ENCODE measurements at regions not wholly inside any gene's neighbourhood (a gene's known extent, or its start where the extent isn't known, plus 50 kb on each side); places are given as distances from the start of the nearest gene placed in this dataset.
"Not testable (repeated sequence)": the region's sequence is repeated elsewhere in the genome, so short reads cannot be mapped to it uniquely, and the experiment has no call there.

- no peaks in the 10 kb centered on the region for H3K9me3 ChIP-seq (ENCODE audit: control insufficient read depth in 1 of 2, low read length in 2 of 2)
- no peaks in the 10 kb centered on the region for H3K36me3 Mint-ChIP-seq
- DNase-seq = no peak
- H3K36me3 ChIP-seq (ENCODE audit: insufficient read depth, low read length) = no peaks in the 10 kb centered on the region
- intact Hi-C loops (cut with micrococcal nuclease) = no loop called here
- H3K27ac Mint-ChIP-seq = no peak overlapping the region
- no peak overlapping the region for H3K4me3 ChIP-seq (ENCODE audit: low read length in 2 of 2)
- no peaks in the 10 kb centered on the region for H3K4me1 ChIP-seq (ENCODE audit: insufficient read depth, low read length)
- CTCF ChIA-PET (ENCODE audit: partially characterized antibody) = no interaction called here
- no peaks in the 10 kb centered on the region for H3K4me1 Mint-ChIP-seq
- H3K4me3 Mint-ChIP-seq = no peak overlapping the region
- H3K9me3 Mint-ChIP-seq = peaks cover 0 to 4% (median 3%) of the 10 kb centered on the region in 8 donors
- H3K27me3 Mint-ChIP-seq = no peaks in the 10 kb centered on the region
- no peak overlapping the region for H3K27ac ChIP-seq (ENCODE audit: low read depth, low read length)
- POLR2A ChIA-PET (ENCODE audit: partially characterized antibody) = no interaction called here
- no peaks in the 10 kb centered on the region for H3K27me3 ChIP-seq (ENCODE audit: insufficient read depth, low read length)
These were observed 132.6 kb downstream of the PRL start for GRCh38 chr6:22164236-22164635.

- H3K4me3 Mint-ChIP-seq; DNase-seq; POLR2A ChIA-PET (ENCODE audit: partially characterized antibody); H3K27me3 Mint-ChIP-seq; H3K9me3 ChIP-seq (ENCODE audit: control insufficient read depth in 1 of 2, low read length in 2 of 2); intact Hi-C loops (cut with micrococcal nuclease); H3K27me3 ChIP-seq (ENCODE audit: insufficient read depth, low read length); H3K4me3 ChIP-seq (ENCODE audit: low read length in 2 of 2); H3K4me1 ChIP-seq (ENCODE audit: insufficient read depth, low read length); CTCF ChIA-PET (ENCODE audit: partially characterized antibody); H3K4me1 Mint-ChIP-seq; H3K27ac ChIP-seq (ENCODE audit: low read depth, low read length); H3K36me3 Mint-ChIP-seq; H3K27ac Mint-ChIP-seq; H3K36me3 ChIP-seq (ENCODE audit: insufficient read depth, low read length): not testable (repeated sequence)
- H3K9me3 Mint-ChIP-seq = peaks cover 4 to 37% (median 23%) of the 10 kb centered on the region in 8 donors
These were observed 125.8 kb downstream of the PRL start for GRCh38 chr6:22171006-22171405.

GRCh38 chr6:22171885-22172284 lies 125.0 kb downstream of the PRL start:
- H3K9me3 Mint-ChIP-seq = peaks cover 4 to 36% (median 23%) of the 10 kb centered on the region in 8 donors
- H3K27me3 ChIP-seq (ENCODE audit: insufficient read depth, low read length); H3K27me3 Mint-ChIP-seq; H3K27ac Mint-ChIP-seq; H3K4me3 ChIP-seq (ENCODE audit: low read length in 2 of 2); POLR2A ChIA-PET (ENCODE audit: partially characterized antibody); H3K4me3 Mint-ChIP-seq; H3K4me1 Mint-ChIP-seq; intact Hi-C loops (cut with micrococcal nuclease); H3K4me1 ChIP-seq (ENCODE audit: insufficient read depth, low read length); H3K36me3 ChIP-seq (ENCODE audit: insufficient read depth, low read length); CTCF ChIA-PET (ENCODE audit: partially characterized antibody); H3K36me3 Mint-ChIP-seq; H3K27ac ChIP-seq (ENCODE audit: low read depth, low read length); DNase-seq; H3K9me3 ChIP-seq (ENCODE audit: control insufficient read depth in 1 of 2, low read length in 2 of 2): not testable (repeated sequence)

- no peak for DNase-seq
- Histone ChIP-seq H3K4me1 (ENCODE audit: insufficient read depth, low read length) (no peaks in the 10 kb centered on the region), H3K27ac (ENCODE audit: low read depth, low read length) (no peak overlapping the region), H3K9me3 (ENCODE audit: control insufficient read depth in 1 of 2, low read length in 2 of 2) (peaks cover 0 to 9% of the 10 kb centered on the region in 2 donors), H3K36me3 (ENCODE audit: insufficient read depth, low read length) (no peaks in the 10 kb centered on the region), H3K27me3 (ENCODE audit: insufficient read depth, low read length) (no peaks in the 10 kb centered on the region), H3K4me3 (ENCODE audit: low read length in 2 of 2) (no peak overlapping the region)
- Mint-ChIP-seq H3K4me3 (no peak overlapping the region), H3K9me3 (peaks cover 4 to 36% (median 22%) of the 10 kb centered on the region in 8 donors), H3K27ac (no peak overlapping the region), H3K4me1 (no peaks in the 10 kb centered on the region), H3K27me3 (no peaks in the 10 kb centered on the region), H3K36me3 (peaks cover 0 to 3% of the 10 kb centered on the region in 2 donors)
- CTCF ChIA-PET (ENCODE audit: partially characterized antibody) = no interaction called here
- POLR2A ChIA-PET (ENCODE audit: partially characterized antibody) = no interaction called here
- intact Hi-C loops (cut with micrococcal nuclease) = no loop called here
These were observed 123.5 kb downstream of the PRL start for GRCh38 chr6:22173311-22173710.

- H3K27me3 ChIP-seq (ENCODE audit: insufficient read depth, low read length); POLR2A ChIA-PET (ENCODE audit: partially characterized antibody); DNase-seq; H3K4me1 Mint-ChIP-seq; H3K4me1 ChIP-seq (ENCODE audit: insufficient read depth, low read length); H3K9me3 ChIP-seq (ENCODE audit: control insufficient read depth in 1 of 2, low read length in 2 of 2); H3K36me3 Mint-ChIP-seq; H3K4me3 ChIP-seq (ENCODE audit: low read length in 2 of 2); H3K36me3 ChIP-seq (ENCODE audit: insufficient read depth, low read length); H3K27ac Mint-ChIP-seq; CTCF ChIA-PET (ENCODE audit: partially characterized antibody); H3K27me3 Mint-ChIP-seq; intact Hi-C loops (cut with micrococcal nuclease); H3K27ac ChIP-seq (ENCODE audit: low read depth, low read length); H3K4me3 Mint-ChIP-seq: not testable (repeated sequence)
- H3K9me3 Mint-ChIP-seq = peaks cover 0 to 39% (median 23%) of the 10 kb centered on the region in 8 donors
These were observed 116.6 kb downstream of the PRL start for GRCh38 chr6:22180250-22180649.

GRCh38 chr6:22184371-22184770 lies 112.5 kb downstream of the PRL start:
- Mint-ChIP-seq H3K4me3 (no peak overlapping the region), H3K36me3 (no peaks in the 10 kb centered on the region), H3K4me1 (no peaks in the 10 kb centered on the region), H3K27me3 (no peaks in the 10 kb centered on the region), H3K9me3 (peaks cover 2 to 43% (median 29%) of the 10 kb centered on the region in 8 donors), H3K27ac (no peak overlapping the region)
- Histone ChIP-seq H3K27ac (ENCODE audit: low read depth, low read length) (no peak overlapping the region), H3K4me3 (ENCODE audit: low read length in 2 of 2) (no peak overlapping the region), H3K4me1 (ENCODE audit: insufficient read depth, low read length) (no peaks in the 10 kb centered on the region), H3K36me3 (ENCODE audit: insufficient read depth, low read length) (no peaks in the 10 kb centered on the region), H3K27me3 (ENCODE audit: insufficient read depth, low read length) (no peaks in the 10 kb centered on the region), H3K9me3 (ENCODE audit: control insufficient read depth in 1 of 2, low read length in 2 of 2) (no peaks in the 10 kb centered on the region)
- CTCF ChIA-PET (ENCODE audit: partially characterized antibody) = no interaction called here
- POLR2A ChIA-PET (ENCODE audit: partially characterized antibody) = no interaction called here
- intact Hi-C loops (cut with micrococcal nuclease) = no loop called here
- no peak for DNase-seq

- peaks cover 2 to 24% (median 6%) of the 10 kb centered on the region in 8 donors for H3K9me3 Mint-ChIP-seq
- no peaks in the 10 kb centered on the region for H3K36me3 ChIP-seq (ENCODE audit: insufficient read depth, low read length)
- no peak overlapping the region for H3K27ac Mint-ChIP-seq
- intact Hi-C loops (cut with micrococcal nuclease) = no loop called here
- no peaks in the 10 kb centered on the region for H3K4me1 ChIP-seq (ENCODE audit: insufficient read depth, low read length)
- CTCF ChIA-PET (ENCODE audit: partially characterized antibody) = no interaction called here
- no peak overlapping the region for H3K27ac ChIP-seq (ENCODE audit: low read depth, low read length)
- H3K36me3 Mint-ChIP-seq = no peaks in the 10 kb centered on the region
- no peaks in the 10 kb centered on the region for H3K9me3 ChIP-seq (ENCODE audit: control insufficient read depth in 1 of 2, low read length in 2 of 2)
- no peaks in the 10 kb centered on the region for H3K4me1 Mint-ChIP-seq
- no peak for DNase-seq
- H3K4me3 Mint-ChIP-seq = no peak overlapping the region
- POLR2A ChIA-PET (ENCODE audit: partially characterized antibody) = no interaction called here
- no peaks in the 10 kb centered on the region for H3K27me3 ChIP-seq (ENCODE audit: insufficient read depth, low read length)
- H3K27me3 Mint-ChIP-seq = no peaks in the 10 kb centered on the region
- H3K4me3 ChIP-seq (ENCODE audit: low read length in 2 of 2) = no peak overlapping the region
These were observed 106.9 kb downstream of the PRL start for GRCh38 chr6:22189946-22190345.

- Mint-ChIP-seq H3K27me3 (no peaks in the 10 kb centered on the region), H3K4me3 (no peak overlapping the region), H3K36me3 (no peaks in the 10 kb centered on the region), H3K4me1 (no peaks in the 10 kb centered on the region), H3K9me3 (peaks cover 0 to 19% (median 0%) of the 10 kb centered on the region in 8 donors), H3K27ac (no peak overlapping the region)
- no peaks in the 10 kb centered on the region for H3K4me1 ChIP-seq (ENCODE audit: insufficient read depth, low read length)
- no peak for DNase-seq
- no peak overlapping the region for H3K4me3 ChIP-seq (ENCODE audit: low read length in 2 of 2)
- POLR2A ChIA-PET (ENCODE audit: partially characterized antibody) = no interaction called here
- H3K27me3 ChIP-seq (ENCODE audit: insufficient read depth, low read length) = no peaks in the 10 kb centered on the region
- no peaks in the 10 kb centered on the region for H3K9me3 ChIP-seq (ENCODE audit: control insufficient read depth in 1 of 2, low read length in 2 of 2)
- CTCF ChIA-PET (ENCODE audit: partially characterized antibody) = no interaction called here
- intact Hi-C loops (cut with micrococcal nuclease) = no loop called here
- no peaks in the 10 kb centered on the region for H3K36me3 ChIP-seq (ENCODE audit: insufficient read depth, low read length)
- no peak overlapping the region for H3K27ac ChIP-seq (ENCODE audit: low read depth, low read length)
These were observed 102.5 kb downstream of the PRL start for GRCh38 chr6:22194188-22194921.
